ENCODE measurements at regions not wholly inside any gene's neighbourhood (a gene's known extent, or its start where the extent isn't known, plus 50 kb on each side); places are given as distances from the start of the nearest gene placed in this dataset.

DNA sequence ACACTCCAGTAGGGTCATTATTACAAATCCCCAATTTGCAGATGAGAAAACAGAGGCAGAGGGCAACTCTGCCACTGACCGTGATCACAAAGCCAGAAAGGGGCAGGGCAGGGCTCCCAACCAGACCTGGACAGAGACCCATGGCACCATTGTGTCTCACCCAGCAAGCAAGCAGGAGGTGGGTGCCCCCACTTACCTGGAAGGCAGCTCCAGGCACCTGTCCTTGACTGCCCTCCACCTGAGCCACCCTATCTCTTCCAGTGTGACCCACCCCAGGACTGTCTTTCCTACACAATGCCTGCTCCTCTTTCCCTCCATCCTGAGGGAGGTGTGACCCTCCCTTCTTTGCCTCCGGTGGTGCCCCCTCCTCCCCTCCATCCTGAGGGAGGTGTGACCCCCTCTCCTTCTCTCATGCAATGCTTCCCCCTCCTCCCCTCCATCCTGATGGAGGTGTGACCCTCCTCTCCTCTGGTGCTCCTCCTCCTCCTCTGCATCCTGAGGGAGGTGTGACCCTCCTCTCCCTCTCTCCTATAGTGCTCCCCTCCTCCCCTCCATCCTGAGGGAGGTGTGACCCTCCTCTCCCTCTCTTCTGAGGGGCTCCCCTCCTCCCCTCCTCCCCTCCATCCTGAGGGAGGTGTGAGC lies 198.0 kb downstream of the MED10 start:
- no peak for TF ChIP-seq KDM1A (IDR thresholded peaks at IDR 0.05; ENCODE audit: borderline replicate concordance, low read length)
- TF ChIP-seq KDM5A (IDR thresholded peaks at IDR 0.05; ENCODE audit: low read length) = no peak
- TF ChIP-seq CTCF (IDR thresholded peaks at IDR 0.05; ENCODE audit: control extremely low read depth in 1 of 3, insufficient read depth in 1 of 3, low read depth in 1 of 3, low read length in 3 of 3) = no peak
- TF ChIP-seq MAX (IDR thresholded peaks at IDR 0.05) = no peak

Measured in H1 (cell line).